ENCODE measurements at regions not wholly inside any gene's neighbourhood (a gene's known extent, or its start where the extent isn't known, plus 50 kb on each side); places are given as distances from the start of the nearest gene placed in this dataset.

- TF ChIP-seq CTCF (IDR thresholded peaks at IDR 0.05) = no peak
- intact Hi-C loops (cut with DNase I) = no loop called here
- no peaks in the 10 kb centered on the region for H3K9me3 ChIP-seq
These were observed 129.4 kb downstream of the SPRY2 start for GRCh38 chr13:80211566-80211965.

GRCh38 chr13:80204642-80205041 is 136.3 kb downstream of the SPRY2 start:
- TF ChIP-seq CTCF (IDR thresholded peaks at IDR 0.05) = no peak
- H3K4me3 ChIP-seq = no peak overlapping the region
- H3K9me3 ChIP-seq = no peaks in the 10 kb centered on the region
- intact Hi-C loops (cut with DNase I) = no loop called here
- H3K9ac ChIP-seq (ENCODE audit: low read depth in 2 of 2, low read length in 2 of 2) = no peak overlapping the region
- H3K27me3 ChIP-seq = no peaks in the 10 kb centered on the region
- H3K27ac ChIP-seq = no peak overlapping the region
- no peaks in the 10 kb centered on the region for H3K4me1 ChIP-seq
- no peaks in the 10 kb centered on the region for H3K36me3 ChIP-seq
- no peak for DNase-seq

More at GRCh38 chr13:80211566-80211965, 129.4 kb downstream of the SPRY2 start:
- no peak for DNase-seq
- H3K27me3 ChIP-seq = no peaks in the 10 kb centered on the region
- no peak overlapping the region for H3K27ac ChIP-seq
- H3K9ac ChIP-seq (ENCODE audit: low read depth in 2 of 2, low read length in 2 of 2) = no peak overlapping the region
- no peaks in the 10 kb centered on the region for H3K36me3 ChIP-seq
- no peak overlapping the region for H3K4me3 ChIP-seq
- no peaks in the 10 kb centered on the region for H3K4me1 ChIP-seq

GRCh38 chr13:80203496-80203895 is 137.4 kb downstream of the SPRY2 start:
- Histone ChIP-seq H3K27ac (no peak overlapping the region), H3K27me3 (no peaks in the 10 kb centered on the region), H3K36me3 (no peaks in the 10 kb centered on the region), H3K4me3 (no peak overlapping the region), H3K9ac (ENCODE audit: low read depth in 2 of 2, low read length in 2 of 2) (no peak overlapping the region), H3K9me3 (no peaks in the 10 kb centered on the region), H3K4me1 (no peaks in the 10 kb centered on the region)
- no peak for DNase-seq
- intact Hi-C loops (cut with DNase I) = no loop called here
- no peak for TF ChIP-seq CTCF (IDR thresholded peaks at IDR 0.05)

- H3K4me3 ChIP-seq = no peak overlapping the region
- intact Hi-C loops (cut with DNase I) = no loop called here
- H3K9me3 ChIP-seq = no peaks in the 10 kb centered on the region
These were observed 139.0 kb downstream of the SPRY2 start for GRCh38 chr13:80201694-80202468.

GRCh38 chr13:80199585-80200292 is 141.2 kb downstream of the SPRY2 start:
- Histone ChIP-seq H3K36me3 (no peaks in the 10 kb centered on the region), H3K27me3 (no peaks in the 10 kb centered on the region), H3K9ac (ENCODE audit: low read depth in 2 of 2, low read length in 2 of 2) (no peak overlapping the region), H3K4me3 (no peak overlapping the region), H3K27ac (no peak overlapping the region), H3K4me1 (no peaks in the 10 kb centered on the region), H3K9me3 (no peaks in the 10 kb centered on the region)
- intact Hi-C loops (cut with DNase I) = no loop called here
- no peak for DNase-seq
- no peak for TF ChIP-seq CTCF (IDR thresholded peaks at IDR 0.05)

More at GRCh38 chr13:80201694-80202468, 139.0 kb downstream of the SPRY2 start:
- DNase-seq = no peak
- Histone ChIP-seq H3K9ac (ENCODE audit: low read depth in 2 of 2, low read length in 2 of 2) (no peak overlapping the region), H3K4me1 (no peaks in the 10 kb centered on the region), H3K27me3 (no peaks in the 10 kb centered on the region), H3K36me3 (no peaks in the 10 kb centered on the region), H3K27ac (no peak overlapping the region)
- TF ChIP-seq CTCF (IDR thresholded peaks at IDR 0.05) = no peak

Measured in colonic mucosa (tissue), 4 donors.